Neutrophil (primary cell): ENCODE measurements at regions not wholly inside any gene's neighbourhood (a gene's known extent, or its start where the extent isn't known, plus 50 kb on each side); places are given as distances from the start of the nearest gene placed in this dataset.

Experiments used
- H3K27ac ChIP-seq: fragments of 200-600 bp; sonication (generic); 2 replicates; pipeline ENCODE4 v1.5.1; 2016; ENCODE audit warnings: mild to moderate bottlenecking, moderate library complexity
- H3K27me3 ChIP-seq: fragments of 200-600 bp; sonication (generic); 2 replicates; pipeline ENCODE4 v1.6.0; 2016; ENCODE audit warnings: mild to moderate bottlenecking
- H3K36me3 ChIP-seq: fragments of 200-600 bp; sonication (generic); 2 replicates; pipeline ENCODE4 v1.5.1; 2017
- H3K4me1 ChIP-seq, 2 experiments: fragments of 200-600 bp in 1 of 2; sonication (generic) in 1 of 2; 1 replicate in 1 of 2; 2 replicates in 1 of 2; pipeline versions ENCODE4 v1.5.1 to v1.6.1; 2013 to 2016; ENCODE audit warnings: low read depth in 1 of 2, low read length in 1 of 2, mild to moderate bottlenecking in 1 of 2, moderate library complexity in 1 of 2; ENCODE audit not compliant: control insufficient read depth in 1 of 2, insufficient read depth in 1 of 2
- H3K4me3 ChIP-seq, 2 experiments: fragments of 200-600 bp in 1 of 2; sonication (generic) in 1 of 2; 1 replicate in 1 of 2; 2 replicates in 1 of 2; pipeline ENCODE4 v1.5.1; 2013 to 2016; ENCODE audit warnings: low read depth in 1 of 2, low read length in 1 of 2, mild to moderate bottlenecking in 1 of 2, moderate library complexity in 1 of 2
- H3K9me3 ChIP-seq: fragments of 200-600 bp; sonication (generic); 2 replicates; pipeline ENCODE4 v1.5.1; 2016
- CTCF ChIP-seq: fragments of 200-600 bp; sonication (generic); IDR thresholded peaks from 2 replicates; pipeline ENCODE4 v1.5.1; 2016; ENCODE audit warnings: antibody characterized with exemption

DNA sequence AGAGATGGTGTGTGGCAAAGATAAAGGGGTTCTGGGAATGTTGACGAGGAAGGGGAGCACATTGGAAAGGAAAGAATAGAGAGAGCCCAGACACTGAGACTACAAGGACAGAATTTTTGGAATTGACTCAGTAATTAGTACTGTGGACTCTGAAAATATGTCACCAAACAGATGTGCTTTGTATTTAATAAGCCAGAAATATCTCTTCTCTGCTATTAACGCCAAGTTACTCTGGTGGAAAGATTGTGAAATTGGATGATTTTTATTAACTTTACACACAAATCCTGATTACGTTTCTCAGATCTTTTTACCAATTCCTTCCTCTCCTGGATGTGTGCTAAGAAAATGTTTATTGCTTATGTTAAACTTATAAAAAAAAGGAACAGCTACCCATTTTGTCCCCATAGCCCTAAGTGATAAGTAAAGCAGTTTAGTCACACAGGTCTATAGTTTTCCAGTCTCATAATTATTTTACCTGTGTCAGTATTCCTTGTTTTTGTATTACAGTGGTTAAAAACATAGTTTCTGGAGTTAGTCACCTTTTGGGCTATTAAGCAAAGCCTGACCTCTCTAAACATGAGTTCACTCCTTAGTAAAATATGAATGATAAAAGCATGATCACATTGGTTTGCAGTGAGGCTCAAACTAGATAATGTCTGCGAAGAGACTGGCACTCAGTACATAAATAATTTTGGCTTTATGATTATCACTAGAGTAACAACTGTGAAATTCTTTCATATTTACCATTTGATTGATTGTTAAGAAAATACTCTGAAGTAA is 1068.3 kb downstream of the STIM2 start:
- no peaks in the 10 kb centered on the region for H3K27me3 ChIP-seq
- no peaks in the 10 kb centered on the region for H3K36me3 ChIP-seq
- no peak overlapping the region for H3K4me3 ChIP-seq
- no peak overlapping the region for H3K27ac ChIP-seq
- H3K9me3 ChIP-seq = no peaks in the 10 kb centered on the region
- no peaks in the 10 kb centered on the region for H3K4me1 ChIP-seq
- no peak for TF ChIP-seq CTCF

DNA sequence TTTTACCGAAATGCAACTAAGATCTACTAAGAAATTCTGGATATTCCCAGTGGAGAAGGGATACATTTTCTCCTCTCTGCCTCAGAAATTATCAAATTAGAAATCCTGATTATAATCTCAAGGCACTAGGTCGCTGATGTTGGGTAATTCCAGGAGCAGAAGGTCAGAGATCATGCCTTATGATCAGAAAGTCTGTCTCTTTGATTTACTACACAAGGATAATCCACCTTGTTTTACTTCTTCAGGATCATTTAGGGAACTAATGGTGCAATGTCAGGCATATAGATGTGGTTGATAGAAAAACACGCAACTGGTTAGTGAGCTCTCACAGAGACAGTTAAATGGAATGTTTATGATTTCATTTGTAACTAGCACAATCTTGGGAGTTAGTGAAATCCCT is 1069.7 kb downstream of the STIM2 start:
- no peak for TF ChIP-seq CTCF
- Histone ChIP-seq H3K4me1 (no peaks in the 10 kb centered on the region), H3K4me3 (no peak overlapping the region), H3K36me3 (no peaks in the 10 kb centered on the region), H3K27me3 (no peaks in the 10 kb centered on the region), H3K9me3 (no peaks in the 10 kb centered on the region), H3K27ac (no peak overlapping the region)

- Histone ChIP-seq H3K27ac (no peak overlapping the region), H3K4me3 (no peak overlapping the region), H3K4me1 (no peaks in the 10 kb centered on the region), H3K36me3 (no peaks in the 10 kb centered on the region), H3K9me3 (no peaks in the 10 kb centered on the region), H3K27me3 (no peaks in the 10 kb centered on the region)
- TF ChIP-seq CTCF = no peak
Measured at GRCh38 chr4:27930976-27931375, 1070.3 kb downstream of the STIM2 start.

GRCh38 chr4:27931584-27931983 is 1070.9 kb downstream of the STIM2 start:
- TF ChIP-seq CTCF = no peak
- Histone ChIP-seq H3K4me3 (no peak overlapping the region), H3K36me3 (no peaks in the 10 kb centered on the region), H3K27me3 (no peaks in the 10 kb centered on the region), H3K9me3 (no peaks in the 10 kb centered on the region), H3K27ac (no peak overlapping the region), H3K4me1 (no peaks in the 10 kb centered on the region)

DNA sequence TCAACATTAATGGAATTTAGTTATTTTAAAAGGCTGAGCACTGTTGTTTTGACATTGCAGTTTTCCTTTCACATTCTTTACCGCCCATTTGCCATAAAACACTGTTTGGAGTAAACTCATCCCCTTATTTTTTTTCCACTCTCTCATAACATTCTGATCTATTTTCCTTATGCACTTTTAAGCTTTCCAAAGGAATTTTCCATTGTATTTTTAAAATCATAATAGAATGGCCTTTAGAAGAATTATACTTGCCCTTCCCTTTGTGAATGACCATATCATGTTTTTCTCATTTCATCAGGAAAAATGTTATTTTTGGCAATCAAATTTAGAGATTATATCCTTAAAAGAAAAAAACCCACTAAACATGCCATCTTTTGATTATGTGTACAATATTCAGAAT is 1074.2 kb downstream of the STIM2 start:
- H3K36me3 ChIP-seq = no peaks in the 10 kb centered on the region
- no peak for TF ChIP-seq CTCF
- no peaks in the 10 kb centered on the region for H3K27me3 ChIP-seq
- H3K4me1 ChIP-seq = no peaks in the 10 kb centered on the region
- no peaks in the 10 kb centered on the region for H3K9me3 ChIP-seq
- H3K4me3 ChIP-seq = no peak overlapping the region
- H3K27ac ChIP-seq = no peak overlapping the region
